Kidney capillary endothelial cell (primary cell): ENCODE measurements at regions not wholly inside any gene's neighbourhood (a gene's known extent, or its start where the extent isn't known, plus 50 kb on each side); places are given as distances from the start of the nearest gene placed in this dataset.
"Not testable (repeated sequence)": the region's sequence is repeated elsewhere in the genome, so short reads cannot be mapped to it uniquely, and the experiment has no call there.

ENCODE experiments used
- DNase-seq: peaks from one replicate; pipeline ENCODE4 v3.0.0-alpha.2; 2018; ENCODE audit warnings: low spot score

GRCh38 chr1:188594542-188595235 lies 1765.9 kb downstream of the PLA2G4A start:
- no peak for DNase-seq

- DNase-seq, result no peak
These were observed 1770.6 kb downstream of the PLA2G4A start for GRCh38 chr1:188599313-188599712.

GRCh38 chr1:188611432-188611831 lies 1782.7 kb downstream of the PLA2G4A start:
- no peak for DNase-seq

- no peak for DNase-seq
These were observed 1786.6 kb downstream of the PLA2G4A start for GRCh38 chr1:188615321-188615720.

GRCh38 chr1:188620236-188620635 lies 1791.5 kb downstream of the PLA2G4A start:
- no peak for DNase-seq

GRCh38 chr1:188641566-188642211 lies 1812.9 kb downstream of the PLA2G4A start:
- DNase-seq, result no peak

GRCh38 chr1:188642704-188643103 lies 1814.0 kb downstream of the PLA2G4A start:
- DNase-seq, result no peak

GRCh38 chr1:188652678-188653077 lies 1823.9 kb downstream of the PLA2G4A start:
- no peak for DNase-seq

GRCh38 chr1:188655966-188656365 lies 1821.7 kb downstream of the BRINP3 start:
- DNase-seq, result not testable (repeated sequence)

- no peak for DNase-seq
These were observed 1817.1 kb downstream of the BRINP3 start for GRCh38 chr1:188660572-188660971.

GRCh38 chr1:188665477-188665876 lies 1812.2 kb downstream of the BRINP3 start:
- DNase-seq, result no peak

GRCh38 chr1:188668083-188668482 lies 1809.6 kb downstream of the BRINP3 start:
- no peak for DNase-seq

GRCh38 chr1:188669728-188670382 lies 1807.8 kb downstream of the BRINP3 start:
- no peak for DNase-seq

- DNase-seq, result no peak
These were observed 1806.8 kb downstream of the BRINP3 start for GRCh38 chr1:188670837-188671236.

GRCh38 chr1:188672153-188672552 lies 1805.5 kb downstream of the BRINP3 start:
- DNase-seq, result no peak

- DNase-seq, result no peak
These were observed 1788.1 kb downstream of the BRINP3 start for GRCh38 chr1:188689542-188689941.

GRCh38 chr1:188700116-188700515 lies 1777.5 kb downstream of the BRINP3 start:
- DNase-seq, result no peak

GRCh38 chr1:188706742-188707141 lies 1770.9 kb downstream of the BRINP3 start:
- DNase-seq, result peak; percentile 27

- no peak for DNase-seq
These were observed 1768.7 kb downstream of the BRINP3 start for GRCh38 chr1:188708795-188709535.

- no peak for DNase-seq
These were observed 1762.1 kb downstream of the BRINP3 start for GRCh38 chr1:188715566-188715965.

- no peak for DNase-seq
These were observed 1757.9 kb downstream of the BRINP3 start for GRCh38 chr1:188719735-188720134.

GRCh38 chr1:188723332-188724020 lies 1754.2 kb downstream of the BRINP3 start:
- DNase-seq, result no peak
